ENCODE measurements at regions not wholly inside any gene's neighbourhood (a gene's known extent, or its start where the extent isn't known, plus 50 kb on each side); places are given as distances from the start of the nearest gene placed in this dataset.

- intact Hi-C loops (cut with DNase I): no loop called here
These were observed 61.5 kb upstream of the POU2AF1 start for GRCh38 chr11:111440416-111441205.

DNA sequence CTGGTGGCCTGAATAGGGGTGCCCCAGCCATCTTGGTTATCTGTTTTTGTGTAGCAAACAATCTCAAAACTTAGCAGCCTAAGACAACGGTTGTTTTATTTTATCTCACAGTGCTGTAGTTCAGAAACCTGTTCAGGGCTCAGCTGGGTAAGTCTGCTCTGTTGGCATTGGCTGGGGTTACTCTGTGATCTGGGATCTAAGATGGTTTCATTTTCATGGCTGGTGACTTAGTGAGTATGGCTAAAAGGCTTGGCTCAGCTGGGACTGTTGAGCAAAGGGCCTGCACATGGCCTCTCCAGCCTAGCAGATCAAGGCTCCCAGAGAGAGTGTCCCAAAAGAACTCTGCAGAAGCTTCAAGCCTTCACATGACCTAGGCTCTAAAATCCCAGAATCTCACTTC lies 60.8 kb upstream of the POU2AF1 start:
- Histone ChIP-seq H3K4me1 (replicated peaks in 1 of 2) (no peaks in the 10 kb centered on the region), H3K4me3 (no peak overlapping the region), H3K27ac (no peak overlapping the region), H3K27me3 (no peaks in the 10 kb centered on the region), H3K9me3 (replicated peaks in 1 of 3) (no peaks in the 10 kb centered on the region), H3K36me3 (replicated peaks in 1 of 2) (no peaks in the 10 kb centered on the region)
- TF ChIP-seq CTCF (IDR thresholded peaks at IDR 0.05) (no peak), POLR2A (IDR thresholded peaks at IDR 0.05) (no peak)
- DNase-seq: no peak
- intact Hi-C loops (cut with DNase I): no loop called here
- 75 to 97% (median 84%) methylated on average over 1 of the region's 1 CpG for WGBS, 4 donors

More at GRCh38 chr11:111440416-111441205, 61.5 kb upstream of the POU2AF1 start:
- Histone ChIP-seq H3K36me3 (replicated peaks in 1 of 2) (no peaks in the 10 kb centered on the region), H3K4me3 (no peak overlapping the region), H3K27ac (no peak overlapping the region), H3K9me3 (replicated peaks in 1 of 3) (no peaks in the 10 kb centered on the region), H3K4me1 (replicated peaks in 1 of 2) (peaks cover 0 to 3% of the 10 kb centered on the region in 2 donors), H3K27me3 (no peaks in the 10 kb centered on the region)
- 83 to 89% (median 85%) methylated on average over 5 of the region's 5 CpGs for WGBS, 4 donors
- DNase-seq: peak in 1 of 7 donors; percentile 14
- no peak for TF ChIP-seq POLR2A (IDR thresholded peaks at IDR 0.05)
- no peak for TF ChIP-seq CTCF (IDR thresholded peaks at IDR 0.05)

DNA sequence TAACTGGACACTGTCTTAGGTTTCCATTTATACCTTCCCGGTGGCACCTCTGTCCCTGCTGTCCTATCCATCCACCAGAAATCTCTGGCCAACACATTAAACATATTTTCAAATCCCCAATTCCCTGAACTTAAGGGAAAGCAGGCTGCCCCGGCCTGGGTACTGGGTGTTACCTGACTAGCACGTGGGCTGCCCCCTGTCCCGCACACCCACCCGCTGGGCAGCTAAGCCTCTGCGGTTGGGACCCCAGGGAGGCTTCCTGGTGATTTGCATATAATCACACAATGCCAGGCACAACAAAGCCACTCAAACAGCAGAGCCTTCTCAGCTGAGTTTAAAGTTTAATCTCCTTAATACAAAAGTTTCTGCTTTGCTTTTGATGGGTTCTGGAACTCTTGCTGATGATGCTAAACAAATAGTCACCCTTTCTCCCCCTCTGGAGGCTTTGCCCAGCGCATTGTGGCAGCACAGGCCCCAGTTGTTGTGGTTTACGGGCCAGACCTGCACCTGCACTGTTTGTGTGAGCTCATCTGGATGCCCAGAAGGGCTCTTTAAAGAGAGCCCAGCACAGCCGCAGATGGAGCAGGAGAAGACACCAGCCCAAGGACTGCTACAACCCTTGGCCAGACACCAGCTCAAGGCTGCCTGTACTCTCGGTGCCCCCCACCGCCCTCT lies 59.9 kb upstream of the POU2AF1 start:
- 74 to 86% (median 81%) methylated on average over 4 to 11 of the region's 11 CpGs for WGBS, 4 donors
- Histone ChIP-seq H3K4me3 (no peak overlapping the region), H3K4me1 (replicated peaks in 1 of 2) (no peaks in the 10 kb centered on the region), H3K36me3 (replicated peaks in 1 of 2) (no peaks in the 10 kb centered on the region), H3K27ac (no peak overlapping the region), H3K9me3 (replicated peaks in 1 of 3) (no peaks in the 10 kb centered on the region), H3K27me3 (no peaks in the 10 kb centered on the region)
- no peak for TF ChIP-seq POLR2A (IDR thresholded peaks at IDR 0.05)
- TF ChIP-seq CTCF (IDR thresholded peaks at IDR 0.05): no peak
- intact Hi-C loops (cut with DNase I): no loop called here
- DNase-seq: no peak

DNA sequence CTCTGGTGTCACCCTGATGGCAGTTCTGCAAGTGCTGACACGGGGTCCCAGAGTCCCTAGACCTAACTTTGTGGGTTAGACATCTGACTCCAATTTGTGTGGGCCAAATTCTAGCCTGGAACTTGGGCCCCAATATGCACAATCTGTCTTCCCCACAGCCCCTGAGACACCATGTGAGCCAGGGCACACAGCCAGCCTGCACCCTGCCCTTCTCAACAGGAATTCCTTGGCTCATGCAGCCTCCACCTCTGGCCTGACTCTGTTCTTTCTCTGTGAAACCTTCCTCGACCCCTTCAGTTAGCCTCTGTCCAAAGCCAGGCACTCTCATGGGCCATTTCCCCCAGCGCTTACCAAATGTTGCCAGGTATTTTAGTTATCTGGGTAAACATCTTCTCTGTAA lies 59.1 kb upstream of the POU2AF1 start:
- TF ChIP-seq POLR2A (IDR thresholded peaks at IDR 0.05) (no peak), CTCF (IDR thresholded peaks at IDR 0.05) (no peak)
- DNase-seq: no peak
- WGBS, 4 donors: 75 to 89% (median 83%) methylated on average over 3 of the region's 3 CpGs
- Histone ChIP-seq H3K36me3 (replicated peaks in 1 of 2) (no peaks in the 10 kb centered on the region), H3K27me3 (no peaks in the 10 kb centered on the region), H3K27ac (no peak overlapping the region), H3K9me3 (replicated peaks in 1 of 3) (no peaks in the 10 kb centered on the region), H3K4me3 (no peak overlapping the region), H3K4me1 (replicated peaks in 1 of 2) (no peaks in the 10 kb centered on the region)
- intact Hi-C loops (cut with DNase I): no loop called here
